PC-3 (cell line): ENCODE measurements at regions not wholly inside any gene's neighbourhood (a gene's known extent, or its start where the extent isn't known, plus 50 kb on each side); places are given as distances from the start of the nearest gene placed in this dataset.
"Not testable (repeated sequence)": the region's sequence is repeated elsewhere in the genome, so short reads cannot be mapped to it uniquely, and the experiment has no call there.

ENCODE experiments used
- ATAC-seq: fragments of 200-7000 bp; cut with Tn5 transposase; 2 replicates; pipeline ENCODE4 v1.9.1; 2020; ENCODE audit warnings: mild to moderate bottlenecking, moderate library complexity
- BruUV-seq: library from RNA; stranded (reverse); fragments of 400-500 nt; replicated peaks from 2 replicates; lab custom pipeline; 2021; lab: Mats Ljungman, UMichigan
- CTCF ChIA-PET: fragments of 300-600 bp; sonication (Branson Sonifier 250); formaldehyde crosslinking; loops from one replicate; lab custom pipeline; 2022; ENCODE audit warnings: antibody characterized with exemption; lab: Charles Lee
- POLR2A ChIA-PET: fragments of 300-600 bp; sonication (Branson Sonifier 250); formaldehyde crosslinking; loops from one replicate; lab custom pipeline; 2022; ENCODE audit warnings: antibody characterized with exemption; ENCODE audit not compliant: unreplicated experiment; lab: Charles Lee
- DNase-seq: peaks from one replicate; pipeline ENCODE4 v3.0.0-alpha.2; 2015
- H2AFZ ChIP-seq: fragments of 300-600 bp; sonication (generic); 2 replicates; pipeline ENCODE4 v1.6.0; 2016; ENCODE audit warnings: antibody characterized with exemption, low read length
- H3F3A ChIP-seq: fragments of 300-600 bp; sonication (generic); one replicate; pipeline ENCODE4 v1.6.0; 2017; ENCODE audit warnings: antibody characterized with exemption, low read length, control low read depth, mild to moderate bottlenecking; ENCODE audit not compliant: unreplicated experiment
- H3K27ac ChIP-seq: fragments of 300-600 bp; sonication (generic); 2 replicates; pipeline ENCODE4 v1.5.1; 2016; ENCODE audit warnings: mild to moderate bottlenecking, low read length
- H3K27me3 ChIP-seq: fragments of 300-600 bp; sonication (generic); 2 replicates; pipeline ENCODE4 v1.6.1; 2016; ENCODE audit warnings: low read length, mixed read lengths
- H3K36me3 ChIP-seq: fragments of 300-600 bp; sonication (generic); 2 replicates; pipeline ENCODE4 v1.6.1; 2016; ENCODE audit warnings: low read depth, mixed run types, low read length, mixed read lengths
- H3K4me1 ChIP-seq: fragments of 300-600 bp; sonication (generic); 2 replicates; pipeline ENCODE4 v1.5.1; 2016; ENCODE audit warnings: low read length; ENCODE audit not compliant: insufficient read depth
- H3K4me2 ChIP-seq: fragments of 300-600 bp; sonication (generic); 2 replicates; pipeline ENCODE4 v1.6.0; 2016; ENCODE audit warnings: low read length
- H3K4me3 ChIP-seq: fragments of 300-600 bp; sonication (generic); 2 replicates; pipeline ENCODE4 v1.5.1; 2016; ENCODE audit warnings: mild to moderate bottlenecking, low read length, mixed read lengths
- H3K79me2 ChIP-seq: fragments of 300-600 bp; sonication (generic); 2 replicates; pipeline ENCODE4 v1.6.1; 2017; ENCODE audit warnings: low read length, mixed read lengths
- H3K9ac ChIP-seq: fragments of 300-600 bp; sonication (generic); 2 replicates; pipeline ENCODE4 v1.6.0; 2016; ENCODE audit warnings: mild to moderate bottlenecking, low read length
- H3K9me2 ChIP-seq: fragments of 300-600 bp; sonication (generic); replicated peaks from 2 replicates; pipeline ENCODE4 v1.6.1; 2016; ENCODE audit warnings: mixed run types, low read length, mixed read lengths
- H3K9me3 ChIP-seq: fragments of 300-600 bp; sonication (generic); 2 replicates; pipeline ENCODE4 v1.6.1; 2016; ENCODE audit warnings: low read length, mixed read lengths
- H4K20me1 ChIP-seq: fragments of 300-600 bp; sonication (generic); 2 replicates; pipeline ENCODE4 v1.6.1; 2016; ENCODE audit warnings: low read length, mixed read lengths
- EZH2 ChIP-seq: fragments of 300-600 bp; sonication (generic); IDR thresholded peaks from one replicate; pipeline ENCODE4 v1.6.1; 2017; ENCODE audit warnings: antibody characterized with exemption, mild to moderate bottlenecking, low read length; ENCODE audit not compliant: unreplicated experiment
- EZH2phosphoT487 ChIP-seq: fragments of 300-600 bp; sonication (generic); IDR thresholded peaks from 2 replicates; pipeline ENCODE4 v1.6.1; 2018; ENCODE audit warnings: mild to moderate bottlenecking, antibody characterized with exemption, low read length, borderline replicate concordance
- intact Hi-C: fragments of 100-400 bp; cut with micrococcal nuclease; formaldehyde crosslinking; loops from 2 replicates; pipeline ENCODE4 v1.9.0; 2023
- TF ChIP-seq, protein P1 (sequence below): fragments of 300-600 bp; sonication (generic); conservative IDR thresholded peaks from 2 replicates; pipeline ENCODE4 v1.5.1; 2017; ENCODE audit warnings: antibody characterized with exemption, low read depth, mild to moderate bottlenecking, low read length

DNA sequence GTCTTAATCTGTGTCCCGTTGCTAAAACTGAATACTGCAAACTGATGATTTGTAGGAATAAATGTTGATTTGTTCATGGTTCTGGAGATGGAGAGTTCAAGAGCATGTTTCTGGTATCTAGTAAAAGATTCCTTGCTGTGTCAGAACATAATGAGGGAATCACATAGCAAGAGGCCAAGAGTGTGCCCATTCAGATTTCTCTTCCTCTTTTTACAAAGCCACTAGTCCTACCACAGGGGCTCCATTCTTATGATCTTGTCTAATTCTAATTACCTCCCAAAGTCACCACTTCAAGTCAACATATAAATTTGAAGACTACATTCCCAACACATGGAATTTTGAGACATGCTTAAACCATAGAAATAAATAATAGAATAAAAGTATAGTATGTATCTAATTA is 608.8 kb upstream of the EPHA5 start:
- no peaks in the 10 kb centered on the region for H3K27me3 ChIP-seq
- H3K27ac ChIP-seq = no peak overlapping the region
- CTCF ChIA-PET = no interaction called here
- TF ChIP-seq, protein P1, sequence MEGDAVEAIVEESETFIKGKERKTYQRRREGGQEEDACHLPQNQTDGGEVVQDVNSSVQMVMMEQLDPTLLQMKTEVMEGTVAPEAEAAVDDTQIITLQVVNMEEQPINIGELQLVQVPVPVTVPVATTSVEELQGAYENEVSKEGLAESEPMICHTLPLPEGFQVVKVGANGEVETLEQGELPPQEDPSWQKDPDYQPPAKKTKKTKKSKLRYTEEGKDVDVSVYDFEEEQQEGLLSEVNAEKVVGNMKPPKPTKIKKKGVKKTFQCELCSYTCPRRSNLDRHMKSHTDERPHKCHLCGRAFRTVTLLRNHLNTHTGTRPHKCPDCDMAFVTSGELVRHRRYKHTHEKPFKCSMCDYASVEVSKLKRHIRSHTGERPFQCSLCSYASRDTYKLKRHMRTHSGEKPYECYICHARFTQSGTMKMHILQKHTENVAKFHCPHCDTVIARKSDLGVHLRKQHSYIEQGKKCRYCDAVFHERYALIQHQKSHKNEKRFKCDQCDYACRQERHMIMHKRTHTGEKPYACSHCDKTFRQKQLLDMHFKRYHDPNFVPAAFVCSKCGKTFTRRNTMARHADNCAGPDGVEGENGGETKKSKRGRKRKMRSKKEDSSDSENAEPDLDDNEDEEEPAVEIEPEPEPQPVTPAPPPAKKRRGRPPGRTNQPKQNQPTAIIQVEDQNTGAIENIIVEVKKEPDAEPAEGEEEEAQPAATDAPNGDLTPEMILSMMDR = no peak
- TF ChIP-seq EZH2phosphoT487 (no peak), EZH2 (no peak)
- H4K20me1 ChIP-seq = no peaks in the 10 kb centered on the region
- H2AFZ ChIP-seq = no peak overlapping the region
- H3K4me3 ChIP-seq = no peak overlapping the region
- no peak overlapping the region for H3K4me2 ChIP-seq
- BruUV-seq = no TSS peak
- no peak overlapping the region for H3K9ac ChIP-seq
- H3K9me2 ChIP-seq = no peaks in the 10 kb centered on the region
- no peaks in the 10 kb centered on the region for H3K4me1 ChIP-seq
- H3F3A ChIP-seq = no peaks in the 10 kb centered on the region
- intact Hi-C loops = no loop called here
- no peaks in the 10 kb centered on the region for H3K9me3 ChIP-seq
- H3K79me2 ChIP-seq = no peaks in the 10 kb centered on the region
- POLR2A ChIA-PET = no interaction called here
- no peak for ATAC-seq
- no peak for DNase-seq
- no peaks in the 10 kb centered on the region for H3K36me3 ChIP-seq

GRCh38 chr4:66275411-66276038 is 605.2 kb upstream of the EPHA5 start:
- Histone ChIP-seq H3K4me1 (no peaks in the 10 kb centered on the region), H3F3A (no peaks in the 10 kb centered on the region), H3K9me2 (no peaks in the 10 kb centered on the region), H3K36me3 (no peaks in the 10 kb centered on the region), H3K4me2 (no peak overlapping the region), H4K20me1 (no peaks in the 10 kb centered on the region), H3K79me2 (no peaks in the 10 kb centered on the region), H3K27ac (no peak overlapping the region), H3K27me3 (no peaks in the 10 kb centered on the region), H3K9me3 (no peaks in the 10 kb centered on the region), H3K4me3 (no peak overlapping the region), H3K9ac (no peak overlapping the region), H2AFZ (peak overlapping the region; percentile 8; the same call in 1 of the 2 replicates)
- peak; percentile 29; the same call in 1 of the 2 replicates for ATAC-seq
- BruUV-seq = no TSS peak
- TF ChIP-seq EZH2phosphoT487 (no peak), EZH2 (no peak)
- TF ChIP-seq, protein P1 = no peak
- intact Hi-C loops = no loop called here
- ChIA-PET CTCF (no interaction called here), POLR2A (no interaction called here)
- no peak for DNase-seq

- no peak for TF ChIP-seq EZH2
- TF ChIP-seq EZH2phosphoT487 = no peak
- TF ChIP-seq, protein P1 = no peak
- no TSS peak for BruUV-seq
These were observed 602.8 kb upstream of the EPHA5 start for GRCh38 chr4:66273110-66273509.

GRCh38 chr4:66270356-66270755 is 600.1 kb upstream of the EPHA5 start:
- ATAC-seq, intact Hi-C loops, H2AFZ ChIP-seq, H3K9me3 ChIP-seq, H3K4me3 ChIP-seq, H3K36me3 ChIP-seq, H4K20me1 ChIP-seq, H3K79me2 ChIP-seq, H3K27me3 ChIP-seq, POLR2A ChIA-PET, H3K4me1 ChIP-seq, H3F3A ChIP-seq, H3K9ac ChIP-seq, CTCF ChIA-PET, H3K9me2 ChIP-seq, DNase-seq, H3K27ac ChIP-seq, H3K4me2 ChIP-seq, BruUV-seq: not testable (repeated sequence)

More at GRCh38 chr4:66273110-66273509, 602.8 kb upstream of the EPHA5 start:
- H2AFZ ChIP-seq = no peak overlapping the region
- H3K9me2 ChIP-seq = no peaks in the 10 kb centered on the region
- H3K4me3 ChIP-seq = no peak overlapping the region
- H3K4me1 ChIP-seq = no peaks in the 10 kb centered on the region
- no peaks in the 10 kb centered on the region for H3K36me3 ChIP-seq
- DNase-seq (no peak), ATAC-seq (no peak)
- H4K20me1 ChIP-seq = no peaks in the 10 kb centered on the region
- no peak overlapping the region for H3K27ac ChIP-seq
- no peak overlapping the region for H3K4me2 ChIP-seq
- H3K9ac ChIP-seq = no peak overlapping the region
- no peaks in the 10 kb centered on the region for H3K9me3 ChIP-seq
- H3K79me2 ChIP-seq = no peaks in the 10 kb centered on the region
- no peaks in the 10 kb centered on the region for H3K27me3 ChIP-seq
- no peaks in the 10 kb centered on the region for H3F3A ChIP-seq
- intact Hi-C loops = no loop called here
- CTCF ChIA-PET = no interaction called here
- POLR2A ChIA-PET = no interaction called here
